Tongue (tissue), 1 donor: ENCODE measurements at regions not wholly inside any gene's neighbourhood (a gene's known extent, or its start where the extent isn't known, plus 50 kb on each side); places are given as distances from the start of the nearest gene placed in this dataset.
A peak's percentile ranks its signal among the peaks of the same experiment; 100 is the strongest.

Experiments
- DNase-seq: peaks from one replicate; pipeline ENCODE4 v3.0.0-alpha.2; 2015

- DNase-seq = no peak
Observed at GRCh38 chr6:53974941-53975340, 136.3 kb upstream of the MLIP start.

- peak; percentile 30 for DNase-seq
Observed at GRCh38 chr6:53975941-53976615, 135.2 kb upstream of the MLIP start.

DNA sequence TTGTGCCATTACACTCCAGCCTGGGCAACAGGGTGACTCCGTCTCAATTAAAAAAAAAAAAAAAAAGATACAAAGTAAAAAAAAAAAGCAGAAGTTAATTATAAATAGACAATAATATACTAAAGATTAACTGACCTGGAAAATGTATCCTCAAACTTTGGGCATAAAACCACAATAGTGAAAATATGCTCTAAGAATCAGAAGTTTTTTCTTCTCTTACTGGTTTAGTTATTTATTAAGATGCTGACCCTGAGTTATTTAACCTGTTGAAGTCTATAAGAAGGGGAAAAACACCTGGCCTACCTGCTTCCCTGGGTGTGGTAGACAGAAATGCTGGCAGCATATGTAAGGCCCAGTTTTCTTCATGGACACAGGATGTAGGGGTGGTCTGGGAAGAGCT is 133.7 kb upstream of the MLIP start:
- no peak for DNase-seq

DNA sequence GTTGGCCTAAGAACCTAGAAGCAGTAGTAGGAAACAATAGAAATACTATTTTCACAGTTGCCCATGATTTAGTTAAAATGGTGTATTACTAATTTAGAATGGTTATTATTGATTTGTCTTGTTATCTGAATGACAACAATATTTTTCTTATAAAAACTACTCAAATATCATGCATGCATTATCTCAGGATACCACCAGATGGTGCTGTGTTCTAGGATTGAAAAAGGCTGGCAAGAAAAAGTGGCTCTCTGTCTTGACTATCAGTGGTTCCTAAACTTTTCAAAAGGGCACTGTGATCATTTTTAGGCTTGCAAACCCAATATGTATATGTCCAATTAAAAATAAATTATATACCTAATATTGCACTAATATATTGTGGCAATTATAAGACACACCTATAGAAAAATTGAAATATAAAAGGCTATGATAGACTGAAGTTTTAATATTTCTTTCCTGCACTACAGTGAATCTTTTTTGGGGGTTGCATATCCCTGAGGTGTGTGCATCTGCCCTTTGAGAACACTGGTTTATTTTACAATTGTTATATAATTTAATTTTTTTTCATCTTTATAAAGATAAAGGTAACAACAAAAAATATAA is 131.7 kb upstream of the MLIP start:
- peak; percentile 72 for DNase-seq

GRCh38 chr6:53982366-53983050 is 128.7 kb upstream of the MLIP start:
- DNase-seq = no peak

- no peak for DNase-seq
Observed at GRCh38 chr6:53983301-53983700, 127.9 kb upstream of the MLIP start.

DNA sequence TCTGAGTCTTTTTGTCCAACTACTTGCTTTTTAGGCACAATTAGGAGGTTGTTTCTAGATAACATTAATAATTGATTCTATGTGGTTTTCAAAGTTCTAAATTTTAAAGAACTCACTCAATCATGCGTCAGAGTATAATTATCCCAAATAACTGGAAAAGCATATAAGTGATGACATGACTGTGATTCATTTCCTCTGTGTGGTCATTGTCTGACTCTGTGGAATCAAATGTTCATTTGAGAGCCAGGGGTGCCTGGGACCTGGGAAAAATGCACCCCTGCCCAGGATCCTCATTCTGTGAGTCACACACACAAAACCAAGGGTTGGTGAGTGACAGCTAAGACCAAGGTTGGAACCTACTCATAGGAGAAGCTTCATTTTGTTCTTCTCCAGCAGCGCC is 127.1 kb upstream of the MLIP start:
- DNase-seq = no peak

- no peak for DNase-seq
Observed at GRCh38 chr6:53984581-53984980, 126.7 kb upstream of the MLIP start.

GRCh38 chr6:53985366-53985765 is 125.9 kb upstream of the MLIP start:
- DNase-seq = no peak

- DNase-seq = peak; percentile 88
Observed at GRCh38 chr6:53986165-53986720, 125.0 kb upstream of the MLIP start.

GRCh38 chr6:53986721-53987521 is 124.3 kb upstream of the MLIP start:
- DNase-seq = peak; percentile 93

- no peak for DNase-seq
Observed at GRCh38 chr6:53987522-53987888, 123.7 kb upstream of the MLIP start.

DNA sequence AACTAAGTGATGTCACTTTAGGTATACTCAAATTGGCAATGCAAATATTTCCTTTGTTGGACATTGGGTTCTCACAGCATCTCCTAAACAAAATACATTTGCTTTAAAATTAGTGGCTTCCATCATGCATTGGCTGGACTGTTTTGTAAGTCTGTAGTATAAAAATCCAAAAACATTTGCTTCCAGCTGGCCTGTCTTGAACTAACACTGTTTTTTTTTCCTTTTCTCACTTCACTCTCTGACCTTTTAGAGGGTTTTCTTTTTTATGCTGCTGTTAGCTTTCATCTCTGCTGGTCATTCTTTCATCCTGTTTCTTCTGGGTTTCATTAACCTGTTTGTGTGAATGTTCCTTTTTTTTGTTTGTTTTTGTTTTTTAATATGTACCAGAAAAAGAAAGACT is 121.7 kb upstream of the MLIP start:
- no peak for DNase-seq

DNA sequence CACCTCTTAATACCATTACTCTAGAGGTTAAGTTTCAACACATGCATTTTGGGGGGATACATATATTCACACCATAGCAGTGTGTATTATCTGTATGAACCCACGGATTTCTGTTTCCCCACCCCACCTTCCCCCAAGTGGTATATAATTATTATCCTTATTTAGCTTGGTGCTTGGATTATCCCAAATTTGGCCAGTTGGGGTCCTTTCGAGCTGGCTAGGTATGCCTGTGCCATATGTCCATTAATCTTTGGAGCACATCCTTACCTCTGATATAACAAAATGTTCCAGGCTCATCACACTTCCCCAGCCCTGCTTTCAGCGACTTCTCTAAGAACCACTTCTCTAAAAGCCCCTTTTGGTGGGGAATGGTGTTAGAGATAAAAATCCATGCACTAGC is 118.7 kb upstream of the MLIP start:
- no peak for DNase-seq

- DNase-seq = no peak
Observed at GRCh38 chr6:53994201-53994600, 117.0 kb upstream of the MLIP start.

DNA sequence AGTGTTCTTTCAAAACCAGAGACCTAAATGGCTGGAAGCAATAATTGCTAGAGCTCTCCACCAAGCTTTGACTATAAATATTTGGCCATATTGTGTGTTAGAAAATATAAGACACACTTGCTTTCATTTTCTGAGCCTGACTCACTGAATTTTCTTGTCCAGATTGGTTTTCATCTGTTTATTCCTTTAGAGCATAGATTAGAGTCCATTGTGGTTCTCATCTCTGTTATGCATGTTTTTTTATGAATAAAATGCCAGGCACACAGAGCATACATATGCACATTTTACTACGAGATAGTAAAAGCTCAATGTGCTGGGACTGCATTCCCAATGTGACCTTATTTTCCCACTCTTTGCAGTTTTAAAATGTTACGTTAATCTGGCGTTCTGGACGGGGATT is 115.3 kb upstream of the MLIP start:
- DNase-seq = no peak

- DNase-seq = no peak
Observed at GRCh38 chr6:53998303-53998702, 112.9 kb upstream of the MLIP start.

- DNase-seq = no peak
Observed at GRCh38 chr6:53999088-53999755, 112.0 kb upstream of the MLIP start.

- DNase-seq = no peak
Observed at GRCh38 chr6:54002116-54002515, 109.1 kb upstream of the MLIP start.

DNA sequence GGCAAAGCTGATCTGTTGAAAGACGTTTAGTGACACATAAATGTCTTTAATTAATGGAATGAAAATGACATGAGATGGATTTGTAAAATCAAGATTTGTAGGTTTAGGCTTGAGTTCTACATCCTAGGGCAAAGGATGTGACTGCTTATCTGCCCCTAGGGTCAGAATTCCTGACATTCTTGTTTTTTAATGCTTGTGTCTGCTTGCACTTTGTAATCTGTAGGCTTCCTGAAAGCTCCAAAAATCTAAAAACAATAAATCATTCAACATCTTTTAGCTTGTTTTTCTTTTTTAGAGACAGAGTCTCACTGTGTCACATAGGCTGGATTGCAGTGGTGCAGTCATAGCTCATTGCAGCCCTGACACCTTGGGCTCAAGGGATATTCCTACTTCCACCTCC is 107.9 kb upstream of the MLIP start:
- DNase-seq = no peak

DNA sequence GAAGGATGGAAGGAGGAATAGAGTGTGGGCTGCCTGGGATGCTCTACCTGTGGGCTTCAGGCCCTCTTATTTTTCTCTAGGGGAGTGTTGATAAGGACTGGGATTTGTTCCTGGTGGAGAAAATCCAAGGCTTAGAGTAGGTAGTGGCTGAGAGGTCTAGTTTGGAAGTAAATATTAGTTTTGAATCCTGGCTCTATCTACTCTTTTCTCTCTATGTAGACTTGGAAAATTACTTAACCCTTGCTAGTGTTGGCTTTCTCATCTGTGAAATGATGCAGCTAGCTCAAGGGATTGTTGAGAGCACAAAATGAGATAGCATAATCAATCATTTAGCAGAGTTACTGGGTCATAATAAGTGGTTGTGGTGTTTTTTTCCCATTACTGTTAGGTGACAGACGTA is 102.7 kb upstream of the MLIP start:
- DNase-seq = no peak

GRCh38 chr6:54009052-54009654 is 102.1 kb upstream of the MLIP start:
- no peak for DNase-seq
